Esophagus muscularis mucosa (tissue), 4 donors: ENCODE measurements at regions not wholly inside any gene's neighbourhood (a gene's known extent, or its start where the extent isn't known, plus 50 kb on each side); places are given as distances from the start of the nearest gene placed in this dataset.

Source experiments
- CTCF ChIP-seq, 3 experiments: fragments of 200-600 bp in 2 of 3; fragments of 450-650 bp in 1 of 3; sonication (generic) in 2 of 3; IDR thresholded peaks; one replicate each; pipeline ENCODE4 v1.5.1; 2017 to 2019; ENCODE audit warnings: antibody characterized with exemption in 3 of 3, mild to moderate bottlenecking in 2 of 3, moderate library complexity in 1 of 3
- EP300 ChIP-seq: sonication (generic); formaldehyde crosslinking; IDR thresholded peaks from one replicate; pipeline ENCODE4 v1.6.1; 2017; ENCODE audit warnings: antibody characterized with exemption
- POLR2A ChIP-seq: fragments of 450-650 bp; IDR thresholded peaks from one replicate; pipeline ENCODE4 v1.6.1; 2017; ENCODE audit warnings: antibody characterized with exemption, moderate library complexity, mild to moderate bottlenecking, low read depth
- POLR2AphosphoS5 ChIP-seq, 2 donors: sonication (generic); formaldehyde crosslinking; IDR thresholded peaks; one replicate each; pipeline ENCODE4 v1.6.1; 2017; ENCODE audit warnings: antibody characterized with exemption in 2 of 2

GRCh38 chr13:68846663-68847062 lies 1261.0 kb upstream of the ATXN8OS start:
- TF ChIP-seq POLR2AphosphoS5 (IDR thresholded peaks at IDR 0.05) (no peak), CTCF (IDR thresholded peaks at IDR 0.05) (no peak), POLR2A (no peak), EP300 (no peak)
